ENCODE measurements at regions not wholly inside any gene's neighbourhood (a gene's known extent, or its start where the extent isn't known, plus 50 kb on each side); places are given as distances from the start of the nearest gene placed in this dataset.
"Not testable (repeated sequence)": the region's sequence is repeated elsewhere in the genome, so short reads cannot be mapped to it uniquely, and the experiment has no call there.

GRCh38 chrX:39052751-39053150 is 251.5 kb downstream of the MID1IP1 start:
- no peak for DNase-seq

- DNase-seq, result no peak
These were observed 257.5 kb downstream of the MID1IP1 start for GRCh38 chrX:39058724-39059123.

GRCh38 chrX:39059866-39060265 is 258.6 kb downstream of the MID1IP1 start:
- no peak for DNase-seq

GRCh38 chrX:39063037-39063436 is 261.8 kb downstream of the MID1IP1 start:
- DNase-seq, result peak; percentile 74

GRCh38 chrX:39063702-39064101 is 262.4 kb downstream of the MID1IP1 start:
- DNase-seq, result no peak

GRCh38 chrX:39065051-39065871 is 264.0 kb downstream of the MID1IP1 start:
- peak; percentile 82 for DNase-seq

- DNase-seq, result no peak
These were observed 266.6 kb downstream of the MID1IP1 start for GRCh38 chrX:39067866-39068265.

GRCh38 chrX:39068634-39069033 is 267.4 kb downstream of the MID1IP1 start:
- DNase-seq, result not testable (repeated sequence)

- DNase-seq, result no peak
These were observed 268.8 kb downstream of the MID1IP1 start for GRCh38 chrX:39070009-39070408.

GRCh38 chrX:39073131-39073530 is 271.9 kb downstream of the MID1IP1 start:
- DNase-seq, result no peak

GRCh38 chrX:39096599-39096998 is 295.3 kb downstream of the MID1IP1 start:
- DNase-seq, result no peak

- DNase-seq, result no peak
These were observed 303.5 kb downstream of the MID1IP1 start for GRCh38 chrX:39104745-39105144.

GRCh38 chrX:39112143-39112542 is 310.9 kb downstream of the MID1IP1 start:
- DNase-seq, result no peak

GRCh38 chrX:39115166-39115565 is 313.9 kb downstream of the MID1IP1 start:
- no peak for DNase-seq

GRCh38 chrX:39117101-39117500 is 315.8 kb downstream of the MID1IP1 start:
- DNase-seq, result no peak

GRCh38 chrX:39121903-39122302 is 320.6 kb downstream of the MID1IP1 start:
- DNase-seq, result no peak

- no peak for DNase-seq
These were observed 324.6 kb downstream of the MID1IP1 start for GRCh38 chrX:39125834-39126233.

GRCh38 chrX:39133971-39134370 is 332.7 kb downstream of the MID1IP1 start:
- peak; percentile 35 for DNase-seq

- no peak for DNase-seq
These were observed 336.2 kb downstream of the MID1IP1 start for GRCh38 chrX:39137363-39137954.

- no peak for DNase-seq
These were observed 339.3 kb downstream of the MID1IP1 start for GRCh38 chrX:39140581-39140980.

- no peak for DNase-seq
These were observed 343.1 kb downstream of the MID1IP1 start for GRCh38 chrX:39144323-39144722.

- DNase-seq, result no peak
These were observed 343.7 kb downstream of the MID1IP1 start for GRCh38 chrX:39144956-39145355.

- no peak for DNase-seq
These were observed 344.6 kb downstream of the MID1IP1 start for GRCh38 chrX:39145859-39146258.

- peak; percentile 19 for DNase-seq
These were observed 348.5 kb downstream of the MID1IP1 start for GRCh38 chrX:39149761-39150160.

GRCh38 chrX:39150220-39150619 is 349.0 kb downstream of the MID1IP1 start:
- no peak for DNase-seq

All from NCI-H345 (cell line).